Smooth muscle cell (in vitro differentiated cells): ENCODE measurements at regions not wholly inside any gene's neighbourhood (a gene's known extent, or its start where the extent isn't known, plus 50 kb on each side); places are given as distances from the start of the nearest gene placed in this dataset.

Experiments
- DNase-seq: peaks from one replicate; lab custom pipeline; 2025; ENCODE audit not compliant: unreplicated experiment; lab: John Stamatoyannopoulos, UW
- H2AFZ ChIP-seq: fragments of 200-600 bp; sonication (generic); 2 replicates; pipeline ENCODE4 v1.6.0; 2016; ENCODE audit warnings: antibody characterized with exemption, low read depth, mild to moderate bottlenecking
- H3F3A ChIP-seq: fragments of 200-600 bp; sonication (generic); 2 replicates; pipeline ENCODE4 v1.6.0; 2017; ENCODE audit warnings: antibody characterized with exemption, low read depth
- H3K27ac ChIP-seq: fragments of 200-600 bp; sonication (generic); 2 replicates; pipeline ENCODE4 v1.5.1; 2016; ENCODE audit warnings: low read depth, mild to moderate bottlenecking
- H3K27me3 ChIP-seq: fragments of 200-600 bp; sonication (generic); 2 replicates; pipeline ENCODE4 v1.6.1; 2016; ENCODE audit warnings: low read depth, mild to moderate bottlenecking
- H3K36me3 ChIP-seq: fragments of 200-600 bp; sonication (generic); 2 replicates; pipeline ENCODE4 v1.5.1; 2016; ENCODE audit warnings: low read depth
- H3K4me1 ChIP-seq: fragments of 200-600 bp; sonication (generic); 2 replicates; pipeline ENCODE4 v1.5.1; 2016; ENCODE audit warnings: low read depth
- H3K4me2 ChIP-seq: fragments of 200-600 bp; sonication (generic); 2 replicates; pipeline ENCODE4 v1.6.0; 2016; ENCODE audit warnings: mild to moderate bottlenecking
- H3K4me3 ChIP-seq: fragments of 200-600 bp; sonication (generic); 2 replicates; pipeline ENCODE4 v1.5.1; 2016; ENCODE audit warnings: mild to moderate bottlenecking
- H3K79me2 ChIP-seq: fragments of 200-600 bp; sonication (generic); 2 replicates; pipeline ENCODE4 v1.6.0; 2016; ENCODE audit warnings: low read depth, mild to moderate bottlenecking
- H3K9ac ChIP-seq: fragments of 200-600 bp; sonication (generic); 2 replicates; pipeline ENCODE4 v1.6.0; 2016; ENCODE audit warnings: low read depth
- H3K9me3 ChIP-seq: fragments of 200-600 bp; sonication (generic); replicated peaks from 2 replicates; pipeline ENCODE4 v1.5.1; 2016; ENCODE audit warnings: low read depth
- H4K20me1 ChIP-seq: fragments of 200-600 bp; sonication (generic); 2 replicates; pipeline ENCODE4 v1.6.0; 2016; ENCODE audit warnings: low read depth
- WGBS: methylation state at CpG from one replicate; pipeline ENCODE4 v1.1.7; 2016; ENCODE audit warnings: low lambda C conversion rate; 5-methylcytosine and 5-hydroxymethylcytosine counted together
- TF ChIP-seq, protein P1 (sequence below): fragments of 200-600 bp; sonication (generic); IDR thresholded peaks from 2 replicates; pipeline ENCODE4 v1.5.1; 2017; ENCODE audit warnings: borderline replicate concordance, mild to moderate bottlenecking, antibody characterized with exemption; ENCODE audit not compliant: insufficient read depth, poor library complexity, severe bottlenecking

GRCh38 chr18:57969824-57970223, 74.2 kb upstream of the NEDD4L start:
- H3K9me3 ChIP-seq, result no peaks in the 10 kb centered on the region
- no peaks in the 10 kb centered on the region for H3F3A ChIP-seq
- H3K79me2 ChIP-seq, result no peaks in the 10 kb centered on the region
- no peak overlapping the region for H2AFZ ChIP-seq
- TF ChIP-seq, protein P1, sequence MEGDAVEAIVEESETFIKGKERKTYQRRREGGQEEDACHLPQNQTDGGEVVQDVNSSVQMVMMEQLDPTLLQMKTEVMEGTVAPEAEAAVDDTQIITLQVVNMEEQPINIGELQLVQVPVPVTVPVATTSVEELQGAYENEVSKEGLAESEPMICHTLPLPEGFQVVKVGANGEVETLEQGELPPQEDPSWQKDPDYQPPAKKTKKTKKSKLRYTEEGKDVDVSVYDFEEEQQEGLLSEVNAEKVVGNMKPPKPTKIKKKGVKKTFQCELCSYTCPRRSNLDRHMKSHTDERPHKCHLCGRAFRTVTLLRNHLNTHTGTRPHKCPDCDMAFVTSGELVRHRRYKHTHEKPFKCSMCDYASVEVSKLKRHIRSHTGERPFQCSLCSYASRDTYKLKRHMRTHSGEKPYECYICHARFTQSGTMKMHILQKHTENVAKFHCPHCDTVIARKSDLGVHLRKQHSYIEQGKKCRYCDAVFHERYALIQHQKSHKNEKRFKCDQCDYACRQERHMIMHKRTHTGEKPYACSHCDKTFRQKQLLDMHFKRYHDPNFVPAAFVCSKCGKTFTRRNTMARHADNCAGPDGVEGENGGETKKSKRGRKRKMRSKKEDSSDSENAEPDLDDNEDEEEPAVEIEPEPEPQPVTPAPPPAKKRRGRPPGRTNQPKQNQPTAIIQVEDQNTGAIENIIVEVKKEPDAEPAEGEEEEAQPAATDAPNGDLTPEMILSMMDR, result no peak
- no peaks in the 10 kb centered on the region for H3K36me3 ChIP-seq
- no peak for DNase-seq
- H3K4me1 ChIP-seq, result no peaks in the 10 kb centered on the region
- H3K27me3 ChIP-seq, result no peaks in the 10 kb centered on the region
- no peak overlapping the region for H3K9ac ChIP-seq
- no peak overlapping the region for H3K27ac ChIP-seq
- no peaks in the 10 kb centered on the region for H4K20me1 ChIP-seq
- no peak overlapping the region for H3K4me2 ChIP-seq
- WGBS, result 82% methylated on average over 2 of the region's 2 CpGs
- no peak overlapping the region for H3K4me3 ChIP-seq

GRCh38 chr18:57965246-57965645, 78.8 kb upstream of the NEDD4L start:
- H2AFZ ChIP-seq, result no peak overlapping the region
- TF ChIP-seq, protein P1, result no peak
- no peaks in the 10 kb centered on the region for H4K20me1 ChIP-seq
- H3K36me3 ChIP-seq, result no peaks in the 10 kb centered on the region
- H3K9ac ChIP-seq, result no peak overlapping the region
- H3K4me3 ChIP-seq, result no peak overlapping the region
- no peak overlapping the region for H3K4me2 ChIP-seq
- H3K79me2 ChIP-seq, result no peaks in the 10 kb centered on the region
- H3K27ac ChIP-seq, result no peak overlapping the region
- 84% methylated on average over 6 of the region's 6 CpGs for WGBS
- no peak for DNase-seq
- no peaks in the 10 kb centered on the region for H3K4me1 ChIP-seq
- H3F3A ChIP-seq, result no peaks in the 10 kb centered on the region
- H3K27me3 ChIP-seq, result no peaks in the 10 kb centered on the region
- H3K9me3 ChIP-seq, result no peaks in the 10 kb centered on the region

- H3K36me3 ChIP-seq, result no peaks in the 10 kb centered on the region
- H3K4me3 ChIP-seq, result no peak overlapping the region
- H3K79me2 ChIP-seq, result no peaks in the 10 kb centered on the region
- DNase-seq, result no peak
- no peaks in the 10 kb centered on the region for H3F3A ChIP-seq
- no peak overlapping the region for H3K4me2 ChIP-seq
- no peaks in the 10 kb centered on the region for H3K27me3 ChIP-seq
- no peak overlapping the region for H3K9ac ChIP-seq
- TF ChIP-seq, protein P1, result no peak
- 81% methylated on average over 1 of the region's 1 CpG for WGBS
- no peaks in the 10 kb centered on the region for H3K9me3 ChIP-seq
- H2AFZ ChIP-seq, result no peak overlapping the region
- no peaks in the 10 kb centered on the region for H4K20me1 ChIP-seq
- H3K4me1 ChIP-seq, result no peaks in the 10 kb centered on the region
- no peak overlapping the region for H3K27ac ChIP-seq
Observed at GRCh38 chr18:57961876-57962505, 82.0 kb upstream of the NEDD4L start.

- Histone ChIP-seq H3K27ac (no peak overlapping the region), H3K9me3 (no peaks in the 10 kb centered on the region), H3K9ac (no peak overlapping the region), H3K27me3 (no peaks in the 10 kb centered on the region), H4K20me1 (no peaks in the 10 kb centered on the region), H2AFZ (no peak overlapping the region), H3F3A (no peaks in the 10 kb centered on the region), H3K36me3 (no peaks in the 10 kb centered on the region), H3K4me3 (no peak overlapping the region), H3K4me2 (no peak overlapping the region), H3K79me2 (no peaks in the 10 kb centered on the region), H3K4me1 (no peaks in the 10 kb centered on the region)
- TF ChIP-seq, protein P1, result no peak
- no peak for DNase-seq
Observed at GRCh38 chr18:57961411-57961810, 82.6 kb upstream of the NEDD4L start.
